ENCODE measurements at regions not wholly inside any gene's neighbourhood (a gene's known extent, or its start where the extent isn't known, plus 50 kb on each side); places are given as distances from the start of the nearest gene placed in this dataset.
A peak's percentile ranks its signal among the peaks of the same experiment; 100 is the strongest.

GRCh38 chr14:85118274-85118673 lies 411.7 kb upstream of the FLRT2 start:
- Histone ChIP-seq H3K9me3 (ENCODE audit: control insufficient read depth, low read length) (no peaks in the 10 kb centered on the region), H3K4me3 (ENCODE audit: low read length) (no peak overlapping the region), H3K27me3 (replicated peaks; ENCODE audit: control insufficient read depth, insufficient read depth, low read length) (no peaks in the 10 kb centered on the region), H3K9ac (ENCODE audit: low read length) (no peak overlapping the region), H3K36me3 (ENCODE audit: control insufficient read depth, insufficient read depth, low read length, severe bottlenecking) (no peaks in the 10 kb centered on the region), H3K4me1 (ENCODE audit: control insufficient read depth, insufficient read depth, low read length) (peaks cover 5% of the 10 kb centered on the region)
- DNase-seq (ENCODE audit: low read depth) = no peak

GRCh38 chr14:85122690-85123089 lies 407.3 kb upstream of the FLRT2 start:
- no peak overlapping the region for H3K4me3 ChIP-seq (ENCODE audit: low read length)
- no peaks in the 10 kb centered on the region for H3K9me3 ChIP-seq (ENCODE audit: control insufficient read depth, low read length)
- no peak overlapping the region for H3K9ac ChIP-seq (ENCODE audit: low read length)
- H3K36me3 ChIP-seq (ENCODE audit: control insufficient read depth, insufficient read depth, low read length, severe bottlenecking) = no peaks in the 10 kb centered on the region
- H3K27me3 ChIP-seq (replicated peaks; ENCODE audit: control insufficient read depth, insufficient read depth, low read length) = no peaks in the 10 kb centered on the region
- DNase-seq (ENCODE audit: low read depth) = peak; percentile 41
- peaks cover under 1% of the 10 kb centered on the region for H3K4me1 ChIP-seq (ENCODE audit: control insufficient read depth, insufficient read depth, low read length)

GRCh38 chr14:85123755-85124154 lies 406.2 kb upstream of the FLRT2 start:
- DNase-seq (ENCODE audit: low read depth) = no peak
- no peak overlapping the region for H3K9ac ChIP-seq (ENCODE audit: low read length)

GRCh38 chr14:85124631-85125290 lies 405.2 kb upstream of the FLRT2 start:
- no peaks in the 10 kb centered on the region for H3K36me3 ChIP-seq (ENCODE audit: control insufficient read depth, insufficient read depth, low read length, severe bottlenecking)
- DNase-seq (ENCODE audit: low read depth) = peak; percentile 13
- peaks cover 11% of the 10 kb centered on the region for H3K4me1 ChIP-seq (ENCODE audit: control insufficient read depth, insufficient read depth, low read length)
- no peaks in the 10 kb centered on the region for H3K9me3 ChIP-seq (ENCODE audit: control insufficient read depth, low read length)
- no peak overlapping the region for H3K4me3 ChIP-seq (ENCODE audit: low read length)
- no peak overlapping the region for H3K9ac ChIP-seq (ENCODE audit: low read length)
- no peaks in the 10 kb centered on the region for H3K27me3 ChIP-seq (replicated peaks; ENCODE audit: control insufficient read depth, insufficient read depth, low read length)

More at GRCh38 chr14:85123755-85124154, 406.2 kb upstream of the FLRT2 start:
- Histone ChIP-seq H3K9me3 (ENCODE audit: control insufficient read depth, low read length) (no peaks in the 10 kb centered on the region), H3K27me3 (replicated peaks; ENCODE audit: control insufficient read depth, insufficient read depth, low read length) (no peaks in the 10 kb centered on the region), H3K36me3 (ENCODE audit: control insufficient read depth, insufficient read depth, low read length, severe bottlenecking) (no peaks in the 10 kb centered on the region), H3K4me3 (ENCODE audit: low read length) (no peak overlapping the region), H3K4me1 (ENCODE audit: control insufficient read depth, insufficient read depth, low read length) (peaks cover 2% of the 10 kb centered on the region)

- no peaks in the 10 kb centered on the region for H3K9me3 ChIP-seq (ENCODE audit: control insufficient read depth, low read length)
- H3K9ac ChIP-seq (ENCODE audit: low read length) = no peak overlapping the region
- no peak for DNase-seq (ENCODE audit: low read depth)
- H3K27me3 ChIP-seq (replicated peaks; ENCODE audit: control insufficient read depth, insufficient read depth, low read length) = no peaks in the 10 kb centered on the region
- H3K4me3 ChIP-seq (ENCODE audit: low read length) = no peak overlapping the region
- H3K4me1 ChIP-seq (ENCODE audit: control insufficient read depth, insufficient read depth, low read length) = peaks cover 11% of the 10 kb centered on the region
- H3K36me3 ChIP-seq (ENCODE audit: control insufficient read depth, insufficient read depth, low read length, severe bottlenecking) = no peaks in the 10 kb centered on the region
Measured at GRCh38 chr14:85125291-85125670, 404.7 kb upstream of the FLRT2 start.

- H3K36me3 ChIP-seq (ENCODE audit: control insufficient read depth, insufficient read depth, low read length, severe bottlenecking) = no peaks in the 10 kb centered on the region
- no peak for DNase-seq (ENCODE audit: low read depth)
- no peaks in the 10 kb centered on the region for H3K27me3 ChIP-seq (replicated peaks; ENCODE audit: control insufficient read depth, insufficient read depth, low read length)
- H3K9ac ChIP-seq (ENCODE audit: low read length) = no peak overlapping the region
- H3K4me1 ChIP-seq (ENCODE audit: control insufficient read depth, insufficient read depth, low read length) = peaks cover 11% of the 10 kb centered on the region
- peaks cover 15% of the 10 kb centered on the region for H3K9me3 ChIP-seq (ENCODE audit: control insufficient read depth, low read length)
- H3K4me3 ChIP-seq (ENCODE audit: low read length) = no peak overlapping the region
Measured at GRCh38 chr14:85129921-85130320, 400.0 kb upstream of the FLRT2 start.

- H3K9me3 ChIP-seq (ENCODE audit: control insufficient read depth, low read length) = peaks cover 15% of the 10 kb centered on the region
- no peaks in the 10 kb centered on the region for H3K27me3 ChIP-seq (replicated peaks; ENCODE audit: control insufficient read depth, insufficient read depth, low read length)
- no peak overlapping the region for H3K4me3 ChIP-seq (ENCODE audit: low read length)
Measured at GRCh38 chr14:85131226-85131922, 398.6 kb upstream of the FLRT2 start.

GRCh38 chr14:85142982-85143381 lies 387.0 kb upstream of the FLRT2 start:
- no peaks in the 10 kb centered on the region for H3K36me3 ChIP-seq (ENCODE audit: control insufficient read depth, insufficient read depth, low read length, severe bottlenecking)
- peaks cover 5% of the 10 kb centered on the region for H3K9me3 ChIP-seq (ENCODE audit: control insufficient read depth, low read length)
- no peak overlapping the region for H3K4me3 ChIP-seq (ENCODE audit: low read length)
- H3K4me1 ChIP-seq (ENCODE audit: control insufficient read depth, insufficient read depth, low read length) = no peaks in the 10 kb centered on the region
- DNase-seq (ENCODE audit: low read depth) = peak; percentile 8
- H3K9ac ChIP-seq (ENCODE audit: low read length) = no peak overlapping the region
- no peaks in the 10 kb centered on the region for H3K27me3 ChIP-seq (replicated peaks; ENCODE audit: control insufficient read depth, insufficient read depth, low read length)

More at GRCh38 chr14:85131226-85131922, 398.6 kb upstream of the FLRT2 start:
- Histone ChIP-seq H3K36me3 (ENCODE audit: control insufficient read depth, insufficient read depth, low read length, severe bottlenecking) (no peaks in the 10 kb centered on the region), H3K9ac (ENCODE audit: low read length) (no peak overlapping the region), H3K4me1 (ENCODE audit: control insufficient read depth, insufficient read depth, low read length) (peaks cover 11% of the 10 kb centered on the region)
- DNase-seq (ENCODE audit: low read depth) = no peak

GRCh38 chr14:85146779-85147178 lies 383.2 kb upstream of the FLRT2 start:
- no peaks in the 10 kb centered on the region for H3K4me1 ChIP-seq (ENCODE audit: control insufficient read depth, insufficient read depth, low read length)
- H3K9ac ChIP-seq (ENCODE audit: low read length) = no peak overlapping the region
- no peaks in the 10 kb centered on the region for H3K36me3 ChIP-seq (ENCODE audit: control insufficient read depth, insufficient read depth, low read length, severe bottlenecking)
- no peak for DNase-seq (ENCODE audit: low read depth)
- H3K4me3 ChIP-seq (ENCODE audit: low read length) = no peak overlapping the region
- no peaks in the 10 kb centered on the region for H3K27me3 ChIP-seq (replicated peaks; ENCODE audit: control insufficient read depth, insufficient read depth, low read length)
- peaks cover 7% of the 10 kb centered on the region for H3K9me3 ChIP-seq (ENCODE audit: control insufficient read depth, low read length)

- Histone ChIP-seq H3K36me3 (ENCODE audit: control insufficient read depth, insufficient read depth, low read length, severe bottlenecking) (no peaks in the 10 kb centered on the region), H3K9me3 (ENCODE audit: control insufficient read depth, low read length) (peaks cover 7% of the 10 kb centered on the region), H3K4me3 (ENCODE audit: low read length) (no peak overlapping the region), H3K9ac (ENCODE audit: low read length) (no peak overlapping the region), H3K4me1 (ENCODE audit: control insufficient read depth, insufficient read depth, low read length) (no peaks in the 10 kb centered on the region), H3K27me3 (replicated peaks; ENCODE audit: control insufficient read depth, insufficient read depth, low read length) (no peaks in the 10 kb centered on the region)
- no peak for DNase-seq (ENCODE audit: low read depth)
Measured at GRCh38 chr14:85150166-85150565, 379.8 kb upstream of the FLRT2 start.

- Histone ChIP-seq H3K27me3 (replicated peaks; ENCODE audit: control insufficient read depth, insufficient read depth, low read length) (no peaks in the 10 kb centered on the region), H3K4me3 (ENCODE audit: low read length) (no peak overlapping the region), H3K36me3 (ENCODE audit: control insufficient read depth, insufficient read depth, low read length, severe bottlenecking) (no peaks in the 10 kb centered on the region), H3K9ac (ENCODE audit: low read length) (no peak overlapping the region), H3K9me3 (ENCODE audit: control insufficient read depth, low read length) (no peaks in the 10 kb centered on the region), H3K4me1 (ENCODE audit: control insufficient read depth, insufficient read depth, low read length) (no peaks in the 10 kb centered on the region)
- no peak for DNase-seq (ENCODE audit: low read depth)
Measured at GRCh38 chr14:85154714-85155113, 375.2 kb upstream of the FLRT2 start.

Data from adipocyte (in vitro differentiated cells).